T-helper 17 cell (primary cell): ENCODE measurements at regions not wholly inside any gene's neighbourhood (a gene's known extent, or its start where the extent isn't known, plus 50 kb on each side); places are given as distances from the start of the nearest gene placed in this dataset.

Source experiments
- ATAC-seq: fragments of 150-1000 bp; cut with Tn5 transposase; 2 replicates; pipeline ENCODE4 v1.10.0; 2021; ENCODE audit warnings: mild to moderate bottlenecking, moderate library complexity
- DNase-seq, 3 donors: peaks; one replicate each; pipeline versions ENCODE4 v3.0.0 to v3.0.0-alpha.2; 2020 to 2021
- H3K9me3 ChIP-seq: one replicate; pipeline ENCODE4 v1.7.0; 2013; ENCODE audit warnings: low read length, mild to moderate bottlenecking; ENCODE audit not compliant: control insufficient read depth, poor library complexity, severe bottlenecking
- H3K27ac Mint-ChIP-seq: one replicate; pipeline ENCODE4 v1.8.0; 2022; ENCODE audit warnings: mild to moderate bottlenecking, moderate library complexity, mixed read lengths
- H3K27me3 Mint-ChIP-seq: one replicate; pipeline ENCODE4 v1.8.0; 2022; ENCODE audit warnings: mixed read lengths
- H3K36me3 Mint-ChIP-seq: one replicate; pipeline ENCODE4 v1.8.0; 2022; ENCODE audit warnings: low read depth, mixed read lengths
- H3K4me1 Mint-ChIP-seq: one replicate; pipeline ENCODE4 v1.8.0; 2022; ENCODE audit warnings: mild to moderate bottlenecking, mixed read lengths
- H3K4me3 Mint-ChIP-seq: one replicate; pipeline ENCODE4 v1.8.0; 2022; ENCODE audit warnings: mild to moderate bottlenecking, moderate library complexity, mixed read lengths

GRCh38 chr2:43045866-43046265 is 180.5 kb downstream of the ZFP36L2 start:
- Mint-ChIP-seq H3K27ac (no peak overlapping the region), H3K27me3 (no peaks in the 10 kb centered on the region), H3K4me1 (peaks cover 13% of the 10 kb centered on the region), H3K36me3 (peaks cover 2% of the 10 kb centered on the region), H3K4me3 (no peak overlapping the region)
- no peaks in the 10 kb centered on the region for H3K9me3 ChIP-seq
- ATAC-seq (no peak), DNase-seq (no peak)

- DNase-seq: no peak
- Mint-ChIP-seq H3K27me3 (no peaks in the 10 kb centered on the region), H3K36me3 (peaks cover 2% of the 10 kb centered on the region), H3K4me1 (peaks cover 10% of the 10 kb centered on the region), H3K27ac (no peak overlapping the region), H3K4me3 (no peak overlapping the region)
- no peak for ATAC-seq
- no peaks in the 10 kb centered on the region for H3K9me3 ChIP-seq
Observed at GRCh38 chr2:43044093-43044681, 182.2 kb downstream of the ZFP36L2 start.

- Mint-ChIP-seq H3K36me3 (peaks cover 2% of the 10 kb centered on the region), H3K27me3 (no peaks in the 10 kb centered on the region), H3K4me3 (no peak overlapping the region), H3K4me1 (peaks cover 10% of the 10 kb centered on the region), H3K27ac (no peak overlapping the region)
- no peak for DNase-seq
- no peak for ATAC-seq
- no peaks in the 10 kb centered on the region for H3K9me3 ChIP-seq
Observed at GRCh38 chr2:43043553-43043870, 182.9 kb downstream of the ZFP36L2 start.

- Mint-ChIP-seq H3K27ac (no peak overlapping the region), H3K4me1 (peaks cover 2% of the 10 kb centered on the region), H3K36me3 (peaks cover 2% of the 10 kb centered on the region), H3K27me3 (no peaks in the 10 kb centered on the region), H3K4me3 (no peak overlapping the region)
- no peak for DNase-seq
- no peak for ATAC-seq
- H3K9me3 ChIP-seq: no peaks in the 10 kb centered on the region
Observed at GRCh38 chr2:43041661-43042360, 184.6 kb downstream of the ZFP36L2 start.

- no peak for DNase-seq
- H3K27ac Mint-ChIP-seq: no peak overlapping the region
- no peak overlapping the region for H3K4me3 Mint-ChIP-seq
Observed at GRCh38 chr2:43041173-43041591, 185.2 kb downstream of the ZFP36L2 start.

GRCh38 chr2:43040084-43040854 is 186.1 kb downstream of the ZFP36L2 start:
- Mint-ChIP-seq H3K27me3 (no peaks in the 10 kb centered on the region), H3K4me1 (no peaks in the 10 kb centered on the region), H3K36me3 (no peaks in the 10 kb centered on the region), H3K27ac (no peak overlapping the region), H3K4me3 (no peak overlapping the region)
- H3K9me3 ChIP-seq: no peaks in the 10 kb centered on the region
- DNase-seq (no peak), ATAC-seq (no peak)

More at GRCh38 chr2:43041173-43041591, 185.2 kb downstream of the ZFP36L2 start:
- H3K36me3 Mint-ChIP-seq: no peaks in the 10 kb centered on the region
- ATAC-seq: no peak
- no peaks in the 10 kb centered on the region for H3K4me1 Mint-ChIP-seq
- H3K9me3 ChIP-seq: no peaks in the 10 kb centered on the region
- no peaks in the 10 kb centered on the region for H3K27me3 Mint-ChIP-seq

- Mint-ChIP-seq H3K36me3 (no peaks in the 10 kb centered on the region), H3K27ac (no peak overlapping the region), H3K4me1 (no peaks in the 10 kb centered on the region), H3K27me3 (no peaks in the 10 kb centered on the region), H3K4me3 (no peak overlapping the region)
- DNase-seq (no peak), ATAC-seq (no peak)
- no peaks in the 10 kb centered on the region for H3K9me3 ChIP-seq
Observed at GRCh38 chr2:43039376-43040080, 186.9 kb downstream of the ZFP36L2 start.

- DNase-seq (no peak), ATAC-seq (no peak)
- H3K9me3 ChIP-seq: no peaks in the 10 kb centered on the region
- Mint-ChIP-seq H3K36me3 (no peaks in the 10 kb centered on the region), H3K27ac (no peak overlapping the region), H3K27me3 (no peaks in the 10 kb centered on the region), H3K4me1 (peaks cover 3% of the 10 kb centered on the region), H3K4me3 (no peak overlapping the region)
Observed at GRCh38 chr2:43038696-43039094, 187.7 kb downstream of the ZFP36L2 start.

GRCh38 chr2:43038034-43038695 is 188.2 kb downstream of the ZFP36L2 start:
- ATAC-seq (no peak), DNase-seq (no peak)
- H3K36me3 Mint-ChIP-seq: no peaks in the 10 kb centered on the region
- H3K9me3 ChIP-seq: no peaks in the 10 kb centered on the region
- no peak overlapping the region for H3K4me3 Mint-ChIP-seq
- H3K27me3 Mint-ChIP-seq: no peaks in the 10 kb centered on the region
- peaks cover 6% of the 10 kb centered on the region for H3K4me1 Mint-ChIP-seq
- no peak overlapping the region for H3K27ac Mint-ChIP-seq

- H3K9me3 ChIP-seq: no peaks in the 10 kb centered on the region
- H3K4me3 Mint-ChIP-seq: no peak overlapping the region
- ATAC-seq (no peak), DNase-seq (no peak)
- peaks cover 12% of the 10 kb centered on the region for H3K4me1 Mint-ChIP-seq
- H3K36me3 Mint-ChIP-seq: no peaks in the 10 kb centered on the region
- H3K27ac Mint-ChIP-seq: no peak overlapping the region
- H3K27me3 Mint-ChIP-seq: no peaks in the 10 kb centered on the region
Observed at GRCh38 chr2:43035922-43036321, 190.5 kb downstream of the ZFP36L2 start.

- no peak overlapping the region for H3K4me3 Mint-ChIP-seq
- no peak overlapping the region for H3K27ac Mint-ChIP-seq
- no peak for DNase-seq
- H3K36me3 Mint-ChIP-seq: peaks cover 2% of the 10 kb centered on the region
- no peaks in the 10 kb centered on the region for H3K27me3 Mint-ChIP-seq
- no peaks in the 10 kb centered on the region for H3K9me3 ChIP-seq
- no peak for ATAC-seq
- peaks cover 16% of the 10 kb centered on the region for H3K4me1 Mint-ChIP-seq
Observed at GRCh38 chr2:43034921-43035320, 191.5 kb downstream of the ZFP36L2 start.

- Mint-ChIP-seq H3K27ac (no peak overlapping the region), H3K4me3 (no peak overlapping the region), H3K4me1 (peaks cover 16% of the 10 kb centered on the region), H3K36me3 (peaks cover 2% of the 10 kb centered on the region), H3K27me3 (no peaks in the 10 kb centered on the region)
- H3K9me3 ChIP-seq: no peaks in the 10 kb centered on the region
- DNase-seq: no peak
- ATAC-seq: no peak
Observed at GRCh38 chr2:43034242-43034619, 192.2 kb downstream of the ZFP36L2 start.
